ENCODE measurements at regions not wholly inside any gene's neighbourhood (a gene's known extent, or its start where the extent isn't known, plus 50 kb on each side); places are given as distances from the start of the nearest gene placed in this dataset.

GRCh38 chr22:34886391-34886790, 179.6 kb upstream of the ISX start:
- Histone ChIP-seq H2AFZ (replicated peaks) (no peak overlapping the region), H3K9ac (no peak overlapping the region), H3K79me2 (ENCODE audit: low read depth) (no peaks in the 10 kb centered on the region), H3K9me3 (ENCODE audit: low read depth) (no peaks in the 10 kb centered on the region), H3K27me3 (no peaks in the 10 kb centered on the region), H3K27ac (no peak overlapping the region), H4K20me1 (ENCODE audit: low read depth) (no peaks in the 10 kb centered on the region), H3K4me1 (no peaks in the 10 kb centered on the region), H3K4me2 (no peak overlapping the region), H3K4me3 (no peak overlapping the region), H3K36me3 (no peaks in the 10 kb centered on the region), H3F3A (ENCODE audit: low read depth) (no peaks in the 10 kb centered on the region)
- Mint-ChIP-seq H3K27ac (no peak overlapping the region), H3K4me1 (peaks cover 5% of the 10 kb centered on the region), H3K9me3 (peaks cover 20% of the 10 kb centered on the region), H3K4me3 (no peak overlapping the region), H3K27me3 (ENCODE audit: insufficient read depth, low read depth) (peaks cover 7% of the 10 kb centered on the region), H3K36me3 (no peaks in the 10 kb centered on the region)
- no peak for TF ChIP-seq EZH2 (IDR thresholded peaks at IDR 0.05)
- no peak for TF ChIP-seq EZH2phosphoT487 (IDR thresholded peaks at IDR 0.05)
- TF ChIP-seq, protein P1, sequence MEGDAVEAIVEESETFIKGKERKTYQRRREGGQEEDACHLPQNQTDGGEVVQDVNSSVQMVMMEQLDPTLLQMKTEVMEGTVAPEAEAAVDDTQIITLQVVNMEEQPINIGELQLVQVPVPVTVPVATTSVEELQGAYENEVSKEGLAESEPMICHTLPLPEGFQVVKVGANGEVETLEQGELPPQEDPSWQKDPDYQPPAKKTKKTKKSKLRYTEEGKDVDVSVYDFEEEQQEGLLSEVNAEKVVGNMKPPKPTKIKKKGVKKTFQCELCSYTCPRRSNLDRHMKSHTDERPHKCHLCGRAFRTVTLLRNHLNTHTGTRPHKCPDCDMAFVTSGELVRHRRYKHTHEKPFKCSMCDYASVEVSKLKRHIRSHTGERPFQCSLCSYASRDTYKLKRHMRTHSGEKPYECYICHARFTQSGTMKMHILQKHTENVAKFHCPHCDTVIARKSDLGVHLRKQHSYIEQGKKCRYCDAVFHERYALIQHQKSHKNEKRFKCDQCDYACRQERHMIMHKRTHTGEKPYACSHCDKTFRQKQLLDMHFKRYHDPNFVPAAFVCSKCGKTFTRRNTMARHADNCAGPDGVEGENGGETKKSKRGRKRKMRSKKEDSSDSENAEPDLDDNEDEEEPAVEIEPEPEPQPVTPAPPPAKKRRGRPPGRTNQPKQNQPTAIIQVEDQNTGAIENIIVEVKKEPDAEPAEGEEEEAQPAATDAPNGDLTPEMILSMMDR (IDR thresholded peaks at IDR 0.05) = no peak
- DNase-seq (ENCODE audit: low spot score) = no peak

GRCh38 chr22:34886812-34887211, 179.1 kb upstream of the ISX start:
- no peaks in the 10 kb centered on the region for H3K36me3 ChIP-seq
- Mint-ChIP-seq H3K36me3 (no peaks in the 10 kb centered on the region), H3K27me3 (ENCODE audit: insufficient read depth, low read depth) (peaks cover 9% of the 10 kb centered on the region), H3K27ac (no peak overlapping the region), H3K4me3 (no peak overlapping the region), H3K9me3 (peaks cover 20% of the 10 kb centered on the region), H3K4me1 (peaks cover 5% of the 10 kb centered on the region)
- TF ChIP-seq, protein P1 (IDR thresholded peaks at IDR 0.05) = no peak
- no peak for TF ChIP-seq EZH2 (IDR thresholded peaks at IDR 0.05)
- TF ChIP-seq EZH2phosphoT487 (IDR thresholded peaks at IDR 0.05) = no peak
- H3F3A ChIP-seq (ENCODE audit: low read depth) = no peaks in the 10 kb centered on the region
- no peak overlapping the region for H3K4me2 ChIP-seq
- H3K4me1 ChIP-seq = no peaks in the 10 kb centered on the region
- H3K79me2 ChIP-seq (ENCODE audit: low read depth) = no peaks in the 10 kb centered on the region
- no peak for DNase-seq (ENCODE audit: low spot score)
- H2AFZ ChIP-seq (replicated peaks) = no peak overlapping the region
- no peaks in the 10 kb centered on the region for H3K27me3 ChIP-seq
- no peaks in the 10 kb centered on the region for H3K9me3 ChIP-seq (ENCODE audit: low read depth)
- no peaks in the 10 kb centered on the region for H4K20me1 ChIP-seq (ENCODE audit: low read depth)
- H3K27ac ChIP-seq = no peak overlapping the region
- no peak overlapping the region for H3K4me3 ChIP-seq
- H3K9ac ChIP-seq = no peak overlapping the region

DNA sequence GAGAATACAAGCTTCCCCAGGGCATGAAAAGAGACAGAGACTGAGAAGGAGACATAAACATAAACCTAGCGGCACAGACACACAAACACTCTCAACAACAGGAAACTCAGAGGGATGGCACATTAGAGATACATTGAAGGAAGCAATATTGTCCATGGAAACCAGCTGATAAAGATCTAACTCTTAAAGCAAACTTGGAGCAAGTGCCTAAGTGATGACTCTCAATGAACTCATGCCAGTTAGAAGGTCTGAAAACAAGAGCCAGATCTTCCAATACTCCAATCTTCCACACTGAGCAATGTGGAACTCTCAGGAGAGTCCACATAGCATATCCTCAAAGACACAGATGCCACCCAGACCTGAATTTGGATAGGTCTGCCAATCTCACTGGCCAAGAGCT, 168.8 kb upstream of the ISX start:
- no peak overlapping the region for H3K4me2 ChIP-seq
- Mint-ChIP-seq H3K9me3 (no peaks in the 10 kb centered on the region), H3K36me3 (no peaks in the 10 kb centered on the region), H3K4me3 (no peak overlapping the region), H3K4me1 (peaks cover 3% of the 10 kb centered on the region), H3K27me3 (ENCODE audit: insufficient read depth, low read depth) (peaks cover 10% of the 10 kb centered on the region), H3K27ac (no peak overlapping the region)
- H3K79me2 ChIP-seq (ENCODE audit: low read depth) = no peaks in the 10 kb centered on the region
- no peak overlapping the region for H3K4me3 ChIP-seq
- no peaks in the 10 kb centered on the region for H3K4me1 ChIP-seq
- no peak overlapping the region for H3K27ac ChIP-seq
- TF ChIP-seq EZH2 (IDR thresholded peaks at IDR 0.05) = no peak
- TF ChIP-seq EZH2phosphoT487 (IDR thresholded peaks at IDR 0.05) = no peak
- TF ChIP-seq, protein P1 (IDR thresholded peaks at IDR 0.05) = no peak
- DNase-seq (ENCODE audit: low spot score) = no peak
- H3K27me3 ChIP-seq = no peaks in the 10 kb centered on the region
- no peaks in the 10 kb centered on the region for H4K20me1 ChIP-seq (ENCODE audit: low read depth)
- no peak overlapping the region for H2AFZ ChIP-seq (replicated peaks)
- no peak overlapping the region for H3K9ac ChIP-seq
- H3K9me3 ChIP-seq (ENCODE audit: low read depth) = no peaks in the 10 kb centered on the region
- H3K36me3 ChIP-seq = no peaks in the 10 kb centered on the region
- no peaks in the 10 kb centered on the region for H3F3A ChIP-seq (ENCODE audit: low read depth)
